ENCODE measurements at regions not wholly inside any gene's neighbourhood (a gene's known extent, or its start where the extent isn't known, plus 50 kb on each side); places are given as distances from the start of the nearest gene placed in this dataset.

- no peak for TF ChIP-seq HDAC2 (IDR thresholded peaks at IDR 0.05)
- TF ChIP-seq EHF (CRISPR knock-in tag; IDR thresholded peaks at IDR 0.05): no peak
- TF ChIP-seq ZSCAN20 (CRISPR knock-in tag; IDR thresholded peaks at IDR 0.05): no peak
- no peak for TF ChIP-seq NR3C1 (IDR thresholded peaks at IDR 0.05)
- TF ChIP-seq FOSB (CRISPR knock-in tag; IDR thresholded peaks at IDR 0.05): no peak
- WGBS (ENCODE audit: missing lambda C conversion rate): 63% methylated on average over 3 of the region's 3 CpGs
- CTCF ChIA-PET: no interaction called here
- Histone ChIP-seq H3K4me1 (no peaks in the 10 kb centered on the region), H3K4me2 (no peak overlapping the region), H3K4me3 (no peak overlapping the region), H3K9me3 (no peaks in the 10 kb centered on the region), H3K27ac (no peak overlapping the region)
- POLR2A ChIA-PET: no interaction called here
- FAIRE-seq (no peak), ATAC-seq (no peak), DNase-seq (ENCODE audit: low read depth in 1 of 2, low spot score in 1 of 2) (no peak)
Observed at GRCh38 chr1:14242123-14242522, 356.4 kb upstream of the KAZN start.

GRCh38 chr1:14242870-14243269 lies 355.6 kb upstream of the KAZN start:
- no peak for ATAC-seq
- H3K4me1 ChIP-seq: no peaks in the 10 kb centered on the region
- ChIA-PET POLR2A (no interaction called here), CTCF (no interaction called here)
- TF ChIP-seq NR3C1 (IDR thresholded peaks at IDR 0.05) (no peak), PHF8 (IDR thresholded peaks at IDR 0.05; ENCODE audit: borderline replicate concordance, low read depth) (no peak), ZFP36 (IDR thresholded peaks at IDR 0.05; ENCODE audit: borderline replicate concordance, partially characterized antibody) (no peak), BHLHE40 (IDR thresholded peaks at IDR 0.05; ENCODE audit: low read depth, low read length) (no peak), HOXB13 (CRISPR knock-in tag; IDR thresholded peaks at IDR 0.05; ENCODE audit: low read depth) (no peak), ESRRA (IDR thresholded peaks at IDR 0.05; ENCODE audit: borderline replicate concordance, low read length) (no peak), CHD4 (IDR thresholded peaks at IDR 0.05; ENCODE audit: borderline replicate concordance) (no peak), PBX3 (IDR thresholded peaks at IDR 0.05) (no peak)
- H3K27ac ChIP-seq: no peak overlapping the region
- FAIRE-seq: no peak
- no peak overlapping the region for H3K4me3 ChIP-seq
- H3K9me3 ChIP-seq: no peaks in the 10 kb centered on the region
- WGBS (ENCODE audit: missing lambda C conversion rate): under 1% methylated on average over 8 of the region's 8 CpGs
- no peak for DNase-seq (ENCODE audit: low read depth in 1 of 2, low spot score in 1 of 2)
- H3K4me2 ChIP-seq: no peak overlapping the region

GRCh38 chr1:14245954-14246353 lies 352.5 kb upstream of the KAZN start:
- no peak for TF ChIP-seq HES2 (IDR thresholded peaks at IDR 0.05)
- TF ChIP-seq, protein P1, sequence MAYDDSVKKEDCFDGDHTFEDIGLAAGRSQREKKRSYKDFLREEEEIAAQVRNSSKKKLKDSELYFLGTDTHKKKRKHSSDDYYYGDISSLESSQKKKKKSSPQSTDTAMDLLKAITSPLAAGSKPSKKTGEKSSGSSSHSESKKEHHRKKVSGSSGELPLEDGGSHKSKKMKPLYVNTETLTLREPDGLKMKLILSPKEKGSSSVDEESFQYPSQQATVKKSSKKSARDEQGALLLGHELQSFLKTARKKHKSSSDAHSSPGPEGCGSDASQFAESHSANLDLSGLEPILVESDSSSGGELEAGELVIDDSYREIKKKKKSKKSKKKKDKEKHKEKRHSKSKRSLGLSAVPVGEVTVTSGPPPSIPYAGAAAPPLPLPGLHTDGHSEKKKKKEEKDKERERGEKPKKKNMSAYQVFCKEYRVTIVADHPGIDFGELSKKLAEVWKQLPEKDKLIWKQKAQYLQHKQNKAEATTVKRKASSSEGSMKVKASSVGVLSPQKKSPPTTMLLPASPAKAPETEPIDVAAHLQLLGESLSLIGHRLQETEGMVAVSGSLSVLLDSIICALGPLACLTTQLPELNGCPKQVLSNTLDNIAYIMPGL (CRISPR knock-in tag; IDR thresholded peaks at IDR 0.05; ENCODE audit: borderline replicate concordance): no peak
- TF ChIP-seq NPAS2 (CRISPR knock-in tag; IDR thresholded peaks at IDR 0.05; ENCODE audit: borderline replicate concordance): no peak
- TF ChIP-seq PBX3 (IDR thresholded peaks at IDR 0.05): no peak
- no peak for TF ChIP-seq KDM1A (IDR thresholded peaks at IDR 0.05; ENCODE audit: low read depth)
- no peak for TF ChIP-seq HEYL (CRISPR knock-in tag; IDR thresholded peaks at IDR 0.05)
- no peak for TF ChIP-seq POLR2A (IDR thresholded peaks at IDR 0.05; ENCODE audit: low read length)
- TF ChIP-seq ESRRA (IDR thresholded peaks at IDR 0.05; ENCODE audit: borderline replicate concordance, low read length): no peak
- TF ChIP-seq RCOR1 (IDR thresholded peaks at IDR 0.05; ENCODE audit: low read depth, low read length): no peak
- TF ChIP-seq HDAC2 (IDR thresholded peaks at IDR 0.05): no peak
- TF ChIP-seq EHMT2 (IDR thresholded peaks at IDR 0.05; ENCODE audit: low read depth): no peak
- no peak for TF ChIP-seq NFE2L2 (conservative IDR thresholded peaks at IDR 0.05; ENCODE audit: low read length)
- no peak for TF ChIP-seq PHF8 (IDR thresholded peaks at IDR 0.05; ENCODE audit: borderline replicate concordance, low read depth)
- ChIA-PET CTCF (no interaction called here), POLR2A (no interaction called here)
- Histone ChIP-seq H3K4me3 (no peak overlapping the region), H3K4me1 (no peaks in the 10 kb centered on the region), H3K9me3 (no peaks in the 10 kb centered on the region), H3K4me2 (no peak overlapping the region), H3K27ac (no peak overlapping the region)
- DNase-seq (ENCODE audit: low read depth in 1 of 2, low spot score in 1 of 2): no peak
- FAIRE-seq: no peak
- WGBS (ENCODE audit: missing lambda C conversion rate): 2% methylated on average over 2 of the region's 2 CpGs
- no peak for ATAC-seq
